Middle frontal gyrus (tissue), 1 donor: ENCODE measurements at regions not wholly inside any gene's neighbourhood (a gene's known extent, or its start where the extent isn't known, plus 50 kb on each side); places are given as distances from the start of the nearest gene placed in this dataset.

ENCODE experiments used
- DNase-seq: peaks from one replicate; pipeline ENCODE4 v3.0.0-alpha.2; 2015; ENCODE audit warnings: low spot score; ENCODE audit errors: extremely low spot score

- no peak for DNase-seq
These were observed 73.0 kb upstream of the PTCHD4 start for GRCh38 chr6:48183811-48184605.

GRCh38 chr6:48183178-48183577 is 72.2 kb upstream of the PTCHD4 start:
- no peak for DNase-seq

GRCh38 chr6:48178700-48179099 is 67.7 kb upstream of the PTCHD4 start:
- DNase-seq = no peak

- DNase-seq = no peak
These were observed 66.8 kb upstream of the PTCHD4 start for GRCh38 chr6:48177786-48178185.

GRCh38 chr6:48176645-48177308 is 65.8 kb upstream of the PTCHD4 start:
- no peak for DNase-seq

GRCh38 chr6:48169635-48170034 is 58.6 kb upstream of the PTCHD4 start:
- DNase-seq = no peak
